ENCODE measurements at regions not wholly inside any gene's neighbourhood (a gene's known extent, or its start where the extent isn't known, plus 50 kb on each side); places are given as distances from the start of the nearest gene placed in this dataset.

DNA sequence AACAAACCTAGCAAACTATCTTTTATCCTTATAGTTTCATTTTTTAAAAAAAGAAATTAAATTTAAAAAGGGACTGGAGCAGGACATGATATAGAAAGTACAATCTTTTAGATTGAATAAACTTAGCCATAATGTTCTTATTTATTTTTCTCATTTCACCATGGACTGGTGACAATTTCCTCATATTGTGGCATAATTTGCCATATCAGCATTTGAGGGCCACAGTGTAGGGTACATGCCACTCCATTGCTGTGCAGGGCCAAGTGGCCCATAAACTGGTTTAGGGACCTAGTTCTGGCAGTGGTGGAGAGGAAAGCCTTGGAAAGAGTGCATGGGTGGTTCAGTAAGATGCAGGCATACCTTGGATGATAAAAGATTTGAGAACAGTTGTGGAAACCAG, 232.9 kb upstream of the ELL2 start:
- no peaks in the 10 kb centered on the region for H3K9me3 ChIP-seq (ENCODE audit: control insufficient read depth, insufficient read depth, low read depth, low read length)
- ChIA-PET POLR2A (no interaction called here), CTCF (no interaction called here)
- peaks cover 2% of the 10 kb centered on the region; the same call in 1 of the 2 replicates for H3K4me1 ChIP-seq (ENCODE audit: control insufficient read depth, insufficient read depth, low read length)
- H3K36me3 ChIP-seq (ENCODE audit: control insufficient read depth in 2 of 2, insufficient read depth in 1 of 2, low read length in 2 of 2) = no peaks in the 10 kb centered on the region
- no peak overlapping the region for H3K27ac ChIP-seq (ENCODE audit: extremely low read depth, low read depth, low read length)
- TF ChIP-seq, protein P1, sequence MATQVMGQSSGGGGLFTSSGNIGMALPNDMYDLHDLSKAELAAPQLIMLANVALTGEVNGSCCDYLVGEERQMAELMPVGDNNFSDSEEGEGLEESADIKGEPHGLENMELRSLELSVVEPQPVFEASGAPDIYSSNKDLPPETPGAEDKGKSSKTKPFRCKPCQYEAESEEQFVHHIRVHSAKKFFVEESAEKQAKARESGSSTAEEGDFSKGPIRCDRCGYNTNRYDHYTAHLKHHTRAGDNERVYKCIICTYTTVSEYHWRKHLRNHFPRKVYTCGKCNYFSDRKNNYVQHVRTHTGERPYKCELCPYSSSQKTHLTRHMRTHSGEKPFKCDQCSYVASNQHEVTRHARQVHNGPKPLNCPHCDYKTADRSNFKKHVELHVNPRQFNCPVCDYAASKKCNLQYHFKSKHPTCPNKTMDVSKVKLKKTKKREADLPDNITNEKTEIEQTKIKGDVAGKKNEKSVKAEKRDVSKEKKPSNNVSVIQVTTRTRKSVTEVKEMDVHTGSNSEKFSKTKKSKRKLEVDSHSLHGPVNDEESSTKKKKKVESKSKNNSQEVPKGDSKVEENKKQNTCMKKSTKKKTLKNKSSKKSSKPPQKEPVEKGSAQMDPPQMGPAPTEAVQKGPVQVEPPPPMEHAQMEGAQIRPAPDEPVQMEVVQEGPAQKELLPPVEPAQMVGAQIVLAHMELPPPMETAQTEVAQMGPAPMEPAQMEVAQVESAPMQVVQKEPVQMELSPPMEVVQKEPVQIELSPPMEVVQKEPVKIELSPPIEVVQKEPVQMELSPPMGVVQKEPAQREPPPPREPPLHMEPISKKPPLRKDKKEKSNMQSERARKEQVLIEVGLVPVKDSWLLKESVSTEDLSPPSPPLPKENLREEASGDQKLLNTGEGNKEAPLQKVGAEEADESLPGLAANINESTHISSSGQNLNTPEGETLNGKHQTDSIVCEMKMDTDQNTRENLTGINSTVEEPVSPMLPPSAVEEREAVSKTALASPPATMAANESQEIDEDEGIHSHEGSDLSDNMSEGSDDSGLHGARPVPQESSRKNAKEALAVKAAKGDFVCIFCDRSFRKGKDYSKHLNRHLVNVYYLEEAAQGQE (tag by site-specific recombination; IDR thresholded peaks at IDR 0.05) = no peak
- TF ChIP-seq YY2 (tag by site-specific recombination; IDR thresholded peaks at IDR 0.05) (no peak), ZNF530 (tag by site-specific recombination; IDR thresholded peaks at IDR 0.05; ENCODE audit: low read depth) (no peak)
- H3K4me3 ChIP-seq (ENCODE audit: low read depth, low read length) = no peak overlapping the region

DNA sequence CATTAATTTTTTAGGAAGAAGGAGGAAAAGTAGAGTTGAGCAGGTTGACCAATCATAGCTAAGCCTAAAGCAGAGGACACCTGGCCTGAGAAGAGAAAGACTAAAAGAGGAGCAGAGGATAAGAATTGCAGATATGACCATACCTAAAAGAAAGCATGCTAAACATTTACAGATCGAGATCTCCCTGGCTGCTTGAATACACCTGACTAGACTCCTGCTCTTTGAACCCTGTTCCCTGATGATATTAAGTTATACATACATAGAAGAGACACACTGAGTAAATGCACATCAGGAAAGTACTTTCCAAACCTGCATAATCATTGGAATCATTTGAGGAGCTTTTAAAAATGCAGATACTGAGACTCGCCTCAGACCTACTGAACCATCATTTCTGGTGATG, 232.3 kb upstream of the ELL2 start:
- Histone ChIP-seq H3K9me3 (ENCODE audit: control insufficient read depth, insufficient read depth, low read depth, low read length) (no peaks in the 10 kb centered on the region), H3K4me3 (ENCODE audit: low read depth, low read length) (no peak overlapping the region), H3K27ac (ENCODE audit: extremely low read depth, low read depth, low read length) (no peak overlapping the region), H3K36me3 (ENCODE audit: control insufficient read depth in 2 of 2, insufficient read depth in 1 of 2, low read length in 2 of 2) (no peaks in the 10 kb centered on the region), H3K4me1 (ENCODE audit: control insufficient read depth, insufficient read depth, low read length) (peaks cover 2% of the 10 kb centered on the region; the same call in 1 of the 2 replicates)
- CTCF ChIA-PET = no interaction called here
- TF ChIP-seq HOXA7 (CRISPR knock-in tag; IDR thresholded peaks at IDR 0.05; ENCODE audit: borderline replicate concordance) = no peak
- TF ChIP-seq, protein P2, sequence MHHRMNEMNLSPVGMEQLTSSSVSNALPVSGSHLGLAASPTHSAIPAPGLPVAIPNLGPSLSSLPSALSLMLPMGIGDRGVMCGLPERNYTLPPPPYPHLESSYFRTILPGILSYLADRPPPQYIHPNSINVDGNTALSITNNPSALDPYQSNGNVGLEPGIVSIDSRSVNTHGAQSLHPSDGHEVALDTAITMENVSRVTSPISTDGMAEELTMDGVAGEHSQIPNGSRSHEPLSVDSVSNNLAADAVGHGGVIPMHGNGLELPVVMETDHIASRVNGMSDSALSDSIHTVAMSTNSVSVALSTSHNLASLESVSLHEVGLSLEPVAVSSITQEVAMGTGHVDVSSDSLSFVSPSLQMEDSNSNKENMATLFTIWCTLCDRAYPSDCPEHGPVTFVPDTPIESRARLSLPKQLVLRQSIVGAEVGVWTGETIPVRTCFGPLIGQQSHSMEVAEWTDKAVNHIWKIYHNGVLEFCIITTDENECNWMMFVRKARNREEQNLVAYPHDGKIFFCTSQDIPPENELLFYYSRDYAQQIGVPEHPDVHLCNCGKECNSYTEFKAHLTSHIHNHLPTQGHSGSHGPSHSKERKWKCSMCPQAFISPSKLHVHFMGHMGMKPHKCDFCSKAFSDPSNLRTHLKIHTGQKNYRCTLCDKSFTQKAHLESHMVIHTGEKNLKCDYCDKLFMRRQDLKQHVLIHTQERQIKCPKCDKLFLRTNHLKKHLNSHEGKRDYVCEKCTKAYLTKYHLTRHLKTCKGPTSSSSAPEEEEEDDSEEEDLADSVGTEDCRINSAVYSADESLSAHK (tag by site-specific recombination; IDR thresholded peaks at IDR 0.05) = no peak
- POLR2A ChIA-PET = no interaction called here

DNA sequence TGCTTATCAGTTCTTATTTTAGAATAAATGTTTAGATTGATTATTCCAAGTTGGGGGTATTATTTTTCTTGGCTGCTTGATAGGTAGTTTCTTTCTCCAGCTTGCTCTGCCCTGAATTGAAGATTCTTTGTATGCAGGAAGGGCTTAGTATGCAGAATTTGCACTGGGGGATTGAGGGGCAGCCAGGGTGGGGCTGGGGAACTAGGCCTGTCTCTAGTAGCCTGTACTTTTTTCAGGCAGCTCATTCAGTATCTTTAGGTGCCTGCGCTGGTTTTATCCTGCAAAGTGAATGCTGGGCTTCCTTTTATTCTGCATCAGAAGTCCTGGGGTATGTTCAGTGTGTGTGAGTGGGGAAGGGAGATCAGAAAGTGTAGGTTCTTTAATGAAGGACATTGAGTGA, 228.3 kb upstream of the ELL2 start:
- ChIA-PET CTCF (interaction anchor here (0.6 kb wide), 1 partner anchor 467 kb away, joined by 3 read pairs; no protein-coding TSS in a partner anchor), POLR2A (no interaction called here)
- no peak overlapping the region for H3K4me3 ChIP-seq (ENCODE audit: low read depth, low read length)
- no peaks in the 10 kb centered on the region for H3K36me3 ChIP-seq (ENCODE audit: control insufficient read depth in 2 of 2, insufficient read depth in 1 of 2, low read length in 2 of 2)
- TF ChIP-seq ZSCAN16 (tag by site-specific recombination; IDR thresholded peaks at IDR 0.05) (no peak), ZNF701 (tag by site-specific recombination; IDR thresholded peaks at IDR 0.05) (no peak), SCRT2 (tag by site-specific recombination; IDR thresholded peaks at IDR 0.05) (no peak), ZNF184 (tag by site-specific recombination; IDR thresholded peaks at IDR 0.05) (no peak), BCL11A (tag by site-specific recombination; IDR thresholded peaks at IDR 0.05; ENCODE audit: low read depth) (no peak), ZNF23 (tag by site-specific recombination; IDR thresholded peaks at IDR 0.05; ENCODE audit: borderline replicate concordance) (no peak)
- TF ChIP-seq, protein P3, sequence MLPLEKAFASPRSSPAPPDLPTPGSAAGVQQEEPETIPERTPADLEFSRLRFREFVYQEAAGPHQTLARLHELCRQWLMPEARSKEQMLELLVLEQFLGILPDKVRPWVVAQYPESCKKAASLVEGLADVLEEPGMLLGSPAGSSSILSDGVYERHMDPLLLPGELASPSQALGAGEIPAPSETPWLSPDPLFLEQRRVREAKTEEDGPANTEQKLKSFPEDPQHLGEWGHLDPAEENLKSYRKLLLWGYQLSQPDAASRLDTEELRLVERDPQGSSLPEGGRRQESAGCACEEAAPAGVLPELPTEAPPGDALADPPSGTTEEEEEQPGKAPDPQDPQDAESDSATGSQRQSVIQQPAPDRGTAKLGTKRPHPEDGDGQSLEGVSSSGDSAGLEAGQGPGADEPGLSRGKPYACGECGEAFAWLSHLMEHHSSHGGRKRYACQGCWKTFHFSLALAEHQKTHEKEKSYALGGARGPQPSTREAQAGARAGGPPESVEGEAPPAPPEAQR (tag by site-specific recombination; IDR thresholded peaks at IDR 0.05) = no peak
- TF ChIP-seq, protein P4, sequence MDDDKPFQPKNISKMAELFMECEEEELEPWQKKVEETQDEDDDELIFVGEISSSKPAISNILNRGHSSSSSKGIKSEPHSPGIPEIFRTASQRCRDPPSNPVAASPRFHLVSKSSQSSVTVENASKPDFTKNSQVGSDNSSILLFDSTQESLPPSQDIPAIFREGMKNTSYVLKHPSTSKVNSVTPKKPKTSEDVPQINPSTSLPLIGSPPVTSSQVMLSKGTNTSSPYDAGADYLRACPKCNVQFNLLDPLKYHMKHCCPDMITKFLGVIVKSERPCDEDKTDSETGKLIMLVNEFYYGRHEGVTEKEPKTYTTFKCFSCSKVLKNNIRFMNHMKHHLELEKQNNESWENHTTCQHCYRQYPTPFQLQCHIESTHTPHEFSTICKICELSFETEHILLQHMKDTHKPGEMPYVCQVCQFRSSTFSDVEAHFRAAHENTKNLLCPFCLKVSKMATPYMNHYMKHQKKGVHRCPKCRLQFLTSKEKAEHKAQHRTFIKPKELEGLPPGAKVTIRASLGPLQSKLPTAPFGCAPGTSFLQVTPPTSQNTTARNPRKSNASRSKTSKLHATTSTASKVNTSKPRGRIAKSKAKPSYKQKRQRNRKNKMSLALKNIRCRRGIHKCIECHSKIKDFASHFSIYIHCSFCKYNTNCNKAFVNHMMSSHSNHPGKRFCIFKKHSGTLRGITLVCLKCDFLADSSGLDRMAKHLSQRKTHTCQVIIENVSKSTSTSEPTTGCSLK (tag by site-specific recombination; IDR thresholded peaks at IDR 0.05) = no peak
- H3K4me1 ChIP-seq (ENCODE audit: control insufficient read depth, insufficient read depth, low read length) = peaks cover 4% of the 10 kb centered on the region; the same call in 1 of the 2 replicates
- H3K9me3 ChIP-seq (ENCODE audit: control insufficient read depth, insufficient read depth, low read depth, low read length) = no peaks in the 10 kb centered on the region
- H3K27ac ChIP-seq (ENCODE audit: extremely low read depth, low read depth, low read length) = no peak overlapping the region
